ENCODE measurements at regions not wholly inside any gene's neighbourhood (a gene's known extent, or its start where the extent isn't known, plus 50 kb on each side); places are given as distances from the start of the nearest gene placed in this dataset.
"Not testable (repeated sequence)": the region's sequence is repeated elsewhere in the genome, so short reads cannot be mapped to it uniquely, and the experiment has no call there.

DNA sequence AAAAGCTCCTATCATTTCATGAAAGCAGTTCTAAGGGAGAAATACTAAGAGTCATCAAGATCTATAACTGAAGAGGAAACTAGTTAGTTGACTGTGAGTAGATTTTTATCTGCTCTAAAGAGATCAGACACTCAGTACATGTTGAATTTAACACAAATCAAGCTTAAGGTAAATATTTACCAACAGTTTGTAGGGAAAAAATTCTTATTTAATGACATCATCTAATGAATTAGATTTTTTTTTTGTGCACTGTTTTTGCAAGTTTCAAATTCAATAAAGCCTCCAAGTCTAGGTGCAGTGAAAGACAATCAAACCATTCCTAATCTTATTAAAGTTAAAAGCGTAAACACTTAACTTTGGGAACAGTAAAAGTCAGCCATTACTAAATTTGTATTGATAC is 93.0 kb upstream of the PRKD1 start:
- Histone ChIP-seq H3K36me3 (no peaks in the 10 kb centered on the region), H4K20me1 (ENCODE audit: low read depth) (no peaks in the 10 kb centered on the region), H3K9ac (no peak overlapping the region), H3K4me3 (no peak overlapping the region), H2AFZ (replicated peaks) (no peak overlapping the region), H3K27ac (no peak overlapping the region), H3F3A (ENCODE audit: low read depth) (no peaks in the 10 kb centered on the region), H3K4me2 (no peak overlapping the region), H3K79me2 (ENCODE audit: low read depth) (no peaks in the 10 kb centered on the region), H3K27me3 (no peaks in the 10 kb centered on the region), H3K9me3 (ENCODE audit: low read depth) (no peaks in the 10 kb centered on the region), H3K4me1 (no peaks in the 10 kb centered on the region)
- H3K9me3 Mint-ChIP-seq = peaks cover 6% of the 10 kb centered on the region
- no peak for DNase-seq (ENCODE audit: low spot score)
- no peaks in the 10 kb centered on the region for H3K4me1 Mint-ChIP-seq
- H3K27ac Mint-ChIP-seq = no peak overlapping the region
- no peak overlapping the region for H3K4me3 Mint-ChIP-seq
- H3K27me3 Mint-ChIP-seq (ENCODE audit: insufficient read depth, low read depth) = peaks cover 2% of the 10 kb centered on the region
- no peaks in the 10 kb centered on the region for H3K36me3 Mint-ChIP-seq
- TF ChIP-seq, protein P1, sequence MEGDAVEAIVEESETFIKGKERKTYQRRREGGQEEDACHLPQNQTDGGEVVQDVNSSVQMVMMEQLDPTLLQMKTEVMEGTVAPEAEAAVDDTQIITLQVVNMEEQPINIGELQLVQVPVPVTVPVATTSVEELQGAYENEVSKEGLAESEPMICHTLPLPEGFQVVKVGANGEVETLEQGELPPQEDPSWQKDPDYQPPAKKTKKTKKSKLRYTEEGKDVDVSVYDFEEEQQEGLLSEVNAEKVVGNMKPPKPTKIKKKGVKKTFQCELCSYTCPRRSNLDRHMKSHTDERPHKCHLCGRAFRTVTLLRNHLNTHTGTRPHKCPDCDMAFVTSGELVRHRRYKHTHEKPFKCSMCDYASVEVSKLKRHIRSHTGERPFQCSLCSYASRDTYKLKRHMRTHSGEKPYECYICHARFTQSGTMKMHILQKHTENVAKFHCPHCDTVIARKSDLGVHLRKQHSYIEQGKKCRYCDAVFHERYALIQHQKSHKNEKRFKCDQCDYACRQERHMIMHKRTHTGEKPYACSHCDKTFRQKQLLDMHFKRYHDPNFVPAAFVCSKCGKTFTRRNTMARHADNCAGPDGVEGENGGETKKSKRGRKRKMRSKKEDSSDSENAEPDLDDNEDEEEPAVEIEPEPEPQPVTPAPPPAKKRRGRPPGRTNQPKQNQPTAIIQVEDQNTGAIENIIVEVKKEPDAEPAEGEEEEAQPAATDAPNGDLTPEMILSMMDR (IDR thresholded peaks at IDR 0.05) = no peak
- no peak for TF ChIP-seq EZH2phosphoT487 (IDR thresholded peaks at IDR 0.05)
- no peak for TF ChIP-seq EZH2 (IDR thresholded peaks at IDR 0.05)

DNA sequence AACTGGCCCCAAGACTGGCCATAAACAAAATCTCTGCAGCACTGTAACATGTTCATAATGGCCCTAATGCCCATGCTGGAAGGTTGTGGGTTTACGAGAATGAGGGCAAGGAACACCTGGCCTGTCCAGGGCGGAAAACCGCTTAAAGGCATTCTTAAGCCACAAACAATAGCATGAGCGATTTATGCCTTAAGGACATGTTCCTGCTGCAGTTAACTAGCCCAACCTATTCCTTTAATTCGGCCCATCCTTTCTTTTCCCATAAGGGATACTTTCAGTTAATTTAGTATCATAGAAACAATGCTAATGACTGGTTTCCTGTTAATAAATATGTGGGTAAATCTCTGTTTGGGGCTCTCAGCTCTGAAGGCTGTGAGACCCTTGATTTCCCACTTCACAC is 95.7 kb upstream of the PRKD1 start:
- H3K4me3 ChIP-seq = not testable (repeated sequence)

DNA sequence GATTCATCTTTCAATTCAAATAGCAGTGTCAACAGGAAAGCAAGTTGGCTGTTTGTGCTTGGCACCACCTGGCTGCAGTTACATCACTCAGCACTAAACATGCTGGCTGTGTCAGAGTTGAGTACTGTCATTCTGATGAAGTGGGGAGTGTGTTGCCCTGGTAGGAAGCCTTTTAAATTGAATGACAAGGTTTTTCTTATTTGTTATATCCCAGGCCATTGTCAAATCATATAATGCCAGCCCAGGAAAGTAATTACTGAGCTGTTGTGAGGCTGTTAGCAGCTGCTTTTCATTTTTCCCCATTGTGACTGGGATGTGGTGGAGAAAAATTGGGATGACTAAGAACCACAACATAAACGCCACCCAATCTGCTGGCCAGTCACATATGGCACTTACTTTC is 106.5 kb upstream of the PRKD1 start:
- peak; percentile 30 for DNase-seq (ENCODE audit: low spot score)
- Mint-ChIP-seq H3K4me3 (no peak overlapping the region), H3K36me3 (no peaks in the 10 kb centered on the region), H3K27me3 (ENCODE audit: insufficient read depth, low read depth) (peaks cover 3% of the 10 kb centered on the region), H3K9me3 (no peaks in the 10 kb centered on the region), H3K4me1 (no peaks in the 10 kb centered on the region), H3K27ac (no peak overlapping the region)
- Histone ChIP-seq H3K36me3 (no peaks in the 10 kb centered on the region), H3K27me3 (no peaks in the 10 kb centered on the region), H3F3A (ENCODE audit: low read depth) (no peaks in the 10 kb centered on the region), H3K79me2 (ENCODE audit: low read depth) (no peaks in the 10 kb centered on the region), H3K4me1 (peaks cover 7% of the 10 kb centered on the region), H3K27ac (no peak overlapping the region), H3K9ac (no peak overlapping the region), H4K20me1 (ENCODE audit: low read depth) (no peaks in the 10 kb centered on the region), H3K4me2 (no peak overlapping the region), H3K9me3 (ENCODE audit: low read depth) (peaks cover 5% of the 10 kb centered on the region), H3K4me3 (no peak overlapping the region), H2AFZ (replicated peaks) (no peak overlapping the region)
- TF ChIP-seq, protein P1 (IDR thresholded peaks at IDR 0.05) = no peak
- TF ChIP-seq EZH2phosphoT487 (IDR thresholded peaks at IDR 0.05) (no peak), EZH2 (IDR thresholded peaks at IDR 0.05) (no peak)

More for the DNA sequence above, 95.7 kb upstream of the PRKD1 start:
- not testable (repeated sequence) for H3F3A ChIP-seq (ENCODE audit: low read depth); H3K9me3 Mint-ChIP-seq; H3K27me3 ChIP-seq; H3K4me1 Mint-ChIP-seq; H3K9ac ChIP-seq; H3K4me3 Mint-ChIP-seq; H3K4me2 ChIP-seq; H3K27ac ChIP-seq; H3K36me3 ChIP-seq; H3K36me3 Mint-ChIP-seq; H3K79me2 ChIP-seq (ENCODE audit: low read depth); DNase-seq (ENCODE audit: low spot score); H4K20me1 ChIP-seq (ENCODE audit: low read depth); H3K4me1 ChIP-seq; H2AFZ ChIP-seq (replicated peaks); H3K9me3 ChIP-seq (ENCODE audit: low read depth); H3K27me3 Mint-ChIP-seq (ENCODE audit: insufficient read depth, low read depth); H3K27ac Mint-ChIP-seq

DNA sequence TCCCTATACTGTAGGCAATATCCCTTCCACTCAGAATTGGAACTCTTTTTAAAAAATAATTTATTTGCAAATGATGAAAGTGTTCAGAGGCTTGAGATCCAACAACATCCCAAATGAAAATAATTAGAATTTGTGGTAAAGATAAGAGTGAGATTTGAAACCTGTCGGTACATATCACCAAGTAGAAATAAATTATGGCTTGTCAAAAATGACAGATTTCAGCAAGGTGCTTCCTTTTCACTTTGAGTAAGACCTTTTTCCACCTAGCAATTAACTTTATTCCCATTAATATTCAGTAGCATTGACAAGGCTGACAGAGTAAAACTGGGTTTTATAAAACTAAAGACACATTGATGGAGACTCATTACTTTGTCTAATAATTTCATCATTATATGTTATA is 107.7 kb upstream of the PRKD1 start:
- Histone ChIP-seq H4K20me1 (ENCODE audit: low read depth) (no peaks in the 10 kb centered on the region), H3K4me2 (no peak overlapping the region), H3K27me3 (no peaks in the 10 kb centered on the region), H3K4me3 (no peak overlapping the region), H3K9me3 (ENCODE audit: low read depth) (no peaks in the 10 kb centered on the region), H2AFZ (replicated peaks) (no peak overlapping the region), H3K79me2 (ENCODE audit: low read depth) (no peaks in the 10 kb centered on the region), H3K4me1 (peaks cover 7% of the 10 kb centered on the region), H3K27ac (no peak overlapping the region), H3K9ac (no peak overlapping the region), H3F3A (ENCODE audit: low read depth) (no peaks in the 10 kb centered on the region), H3K36me3 (no peaks in the 10 kb centered on the region)
- H3K4me1 Mint-ChIP-seq = no peaks in the 10 kb centered on the region
- DNase-seq (ENCODE audit: low spot score) = no peak
- H3K36me3 Mint-ChIP-seq = no peaks in the 10 kb centered on the region
- H3K9me3 Mint-ChIP-seq = no peaks in the 10 kb centered on the region
- no peak for TF ChIP-seq EZH2 (IDR thresholded peaks at IDR 0.05)
- no peak for TF ChIP-seq EZH2phosphoT487 (IDR thresholded peaks at IDR 0.05)
- TF ChIP-seq, protein P1 (IDR thresholded peaks at IDR 0.05) = no peak
- no peak overlapping the region for H3K27ac Mint-ChIP-seq
- H3K27me3 Mint-ChIP-seq (ENCODE audit: insufficient read depth, low read depth) = peaks cover 3% of the 10 kb centered on the region
- H3K4me3 Mint-ChIP-seq = no peak overlapping the region

Data from neural progenitor cell (in vitro differentiated cells).